ENCODE measurements at regions not wholly inside any gene's neighbourhood (a gene's known extent, or its start where the extent isn't known, plus 50 kb on each side); places are given as distances from the start of the nearest gene placed in this dataset.

GRCh38 chr3:30437171-30437601 is 169.2 kb upstream of the TGFBR2 start:
- ChIA-PET CTCF (interaction anchor here (0.6 kb wide), 1 partner anchor 19 kb away, joined by 10 read pairs; no protein-coding TSS in a partner anchor), POLR2A (ENCODE audit: unreplicated experiment) (no interaction called here)
- peaks cover 7% of the 10 kb centered on the region for H3K4me1 ChIP-seq (ENCODE audit: control insufficient read depth, insufficient read depth, low read length)
- peaks cover 2% of the 10 kb centered on the region; the same call in 1 of the 2 replicates for H3K9me3 ChIP-seq (ENCODE audit: control insufficient read depth, insufficient read depth, low read length)
- no peak overlapping the region for H2BK15ac ChIP-seq (ENCODE audit: low read depth, low read length)
- peak overlapping the region; percentile 27; the same call in 1 of the 2 replicates for H3K4me2 ChIP-seq (ENCODE audit: low read depth, low read length)
- no peak overlapping the region for H3K56ac ChIP-seq (ENCODE audit: extremely low read depth, insufficient read depth, low read length)
- no CpG with 5 or more reads among the region's 4 CpGs for WGBS, 2 experiments (ENCODE audit: extremely low coverage in 2 of 2, insufficient read length in 1 of 2)
- DNase-seq, result peak; percentile 62
- 0 out of 2 replicates have a peak overlapping the region, but pooled peaks have one; percentile 57 for H4K5ac ChIP-seq (ENCODE audit: low read depth, low read length)
- in situ Hi-C loops (cut with MboI; ENCODE audit: low sequenced_read_pairs), result no loop called here
- no peaks in the 10 kb centered on the region for H3K79me1 ChIP-seq (ENCODE audit: low read depth in 1 of 2, low read length in 2 of 2)
- H3K4me3 ChIP-seq (ENCODE audit: insufficient read depth, low read depth, low read length), result no peak overlapping the region
- intact Hi-C loops (cut with micrococcal nuclease), result no loop called here
- no peaks in the 10 kb centered on the region for H3K27me3 ChIP-seq (ENCODE audit: control insufficient read depth, insufficient read depth, low read length)
- dilution Hi-C loops (cut with HindIII; ENCODE audit: low sequenced_read_pairs, unreplicated experiment), result no loop called here
- H4K91ac ChIP-seq (ENCODE audit: insufficient read depth, low read depth, low read length), result no peak overlapping the region
- no peak overlapping the region for H3K27ac ChIP-seq (ENCODE audit: insufficient read depth, low read length)
- H2BK20ac ChIP-seq (ENCODE audit: low read depth, low read length), result no peak overlapping the region
- H3K4ac ChIP-seq (ENCODE audit: low read depth, low read length), result no peak overlapping the region
- no peak overlapping the region for H2AK9ac ChIP-seq (replicated peaks; ENCODE audit: low read depth, low read length, poor library complexity)
- no peak overlapping the region for H2BK5ac ChIP-seq (ENCODE audit: low read depth, low read length, poor library complexity, severe bottlenecking)
- peak overlapping the region; percentile 64 for H3K18ac ChIP-seq (ENCODE audit: low read depth, low read length)
- H3K9me1 ChIP-seq (ENCODE audit: insufficient read depth, low read length), result no peaks in the 10 kb centered on the region
- BruUV-seq (replicated peaks), result no TSS peak
- no peak overlapping the region for H3K23ac ChIP-seq (ENCODE audit: low read depth, low read length)
- peak; percentile 53 for ATAC-seq (ENCODE audit: low read depth)
- H4K20me1 ChIP-seq (ENCODE audit: insufficient read depth, low read length), result no peaks in the 10 kb centered on the region
- no peak overlapping the region for H2AK5ac ChIP-seq (ENCODE audit: low read depth, low read length)
- no peak overlapping the region; a peak in 1 of 4 replicates for H4K8ac ChIP-seq (ENCODE audit: low read depth in 2 of 2, low read length in 2 of 2)
- no peak overlapping the region for H2AFZ ChIP-seq (replicated peaks; ENCODE audit: low read length, poor library complexity)
- no peak for TF ChIP-seq MAFK (IDR thresholded peaks at IDR 0.05; ENCODE audit: low read depth, low read length)
- no peak for TF ChIP-seq RCOR1 (IDR thresholded peaks at IDR 0.05; ENCODE audit: insufficient replicate concordance, low read length)
- TF ChIP-seq RFX5 (IDR thresholded peaks at IDR 0.05; ENCODE audit: low read depth, low read length), result no peak
- peak; percentile 76; the same call in 1 of the 2 replicates for TF ChIP-seq CEBPB (IDR thresholded peaks at IDR 0.05; ENCODE audit: low read depth, low read length)
- TF ChIP-seq FOS (IDR thresholded peaks at IDR 0.05; ENCODE audit: low read depth, low read length), result no peak
- no peak for TF ChIP-seq MXI1 (IDR thresholded peaks at IDR 0.05; ENCODE audit: borderline replicate concordance, low read depth, low read length)
- H3K14ac ChIP-seq (replicated peaks; ENCODE audit: low read depth, low read length), result no peak overlapping the region
- no peak overlapping the region for H2BK120ac ChIP-seq (ENCODE audit: low read depth, low read length)
- H3K36me3 ChIP-seq (ENCODE audit: control insufficient read depth, insufficient read depth, low read length), result no peaks in the 10 kb centered on the region
- no peak overlapping the region for H3K9ac ChIP-seq (ENCODE audit: low read depth, low read length)

All from IMR-90 (cell line).